ENCODE measurements at regions not wholly inside any gene's neighbourhood (a gene's known extent, or its start where the extent isn't known, plus 50 kb on each side); places are given as distances from the start of the nearest gene placed in this dataset.

GRCh38 chr2:122590524-122590923, 835.1 kb downstream of the TSN start:
- no peak for TF ChIP-seq TAF1 (IDR thresholded peaks at IDR 0.05; ENCODE audit: borderline replicate concordance, low read depth, low read length)
- TF ChIP-seq POLR2A (IDR thresholded peaks at IDR 0.05; ENCODE audit: low read depth, low read length), result no peak
- TF ChIP-seq POLR2AphosphoS5 (IDR thresholded peaks at IDR 0.05; ENCODE audit: low read depth, low read length), result no peak
